ENCODE measurements at regions not wholly inside any gene's neighbourhood (a gene's known extent, or its start where the extent isn't known, plus 50 kb on each side); places are given as distances from the start of the nearest gene placed in this dataset.

DNA sequence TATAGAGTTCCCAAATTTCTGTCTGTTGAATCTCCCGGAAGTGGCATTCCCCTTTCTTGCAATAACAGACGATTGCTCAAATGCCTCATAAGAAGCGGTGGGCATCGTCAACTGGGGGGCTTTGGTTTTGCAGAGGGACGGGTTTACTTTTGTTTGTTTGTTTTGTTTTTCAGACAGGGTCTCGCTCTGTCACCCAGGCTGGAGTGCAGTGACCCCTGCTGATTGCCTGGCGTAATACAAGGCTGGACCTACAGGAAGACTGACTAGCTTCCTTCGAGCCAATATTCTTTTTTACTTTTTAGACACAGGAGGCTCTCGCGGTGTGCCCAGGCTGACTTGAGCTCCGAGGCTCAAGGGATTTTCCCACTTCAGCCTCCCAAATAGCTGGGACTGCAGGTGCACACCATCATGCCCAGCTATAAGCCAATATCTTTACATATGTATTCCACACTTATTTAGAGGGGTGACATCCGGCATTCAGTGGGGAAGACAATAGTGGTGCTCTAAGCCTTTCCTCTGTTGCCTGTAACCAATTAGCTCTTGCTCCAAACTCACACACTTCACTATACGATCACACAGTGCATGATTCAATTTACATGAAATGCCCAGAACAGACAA lies 58.1 kb downstream of the FHIP2A start:
- TF ChIP-seq HOXA7 (CRISPR knock-in tag; IDR thresholded peaks at IDR 0.05; ENCODE audit: borderline replicate concordance) (no peak), ATF2 (tag by site-specific recombination; IDR thresholded peaks at IDR 0.05; ENCODE audit: low read depth) (no peak), ZNF239 (tag by site-specific recombination; IDR thresholded peaks at IDR 0.05) (no peak), ZNF274 (IDR thresholded peaks at IDR 0.05; ENCODE audit: low read length) (no peak), ZNF274 (tag by site-specific recombination; IDR thresholded peaks at IDR 0.05; ENCODE audit: borderline replicate concordance) (no peak), ZBTB20 (tag by site-specific recombination; IDR thresholded peaks at IDR 0.05) (no peak), WT1 (tag by site-specific recombination; IDR thresholded peaks at IDR 0.05) (no peak), ZFP3 (tag by site-specific recombination; IDR thresholded peaks at IDR 0.05; ENCODE audit: low read depth) (no peak), TCF7L2 (IDR thresholded peaks at IDR 0.05; ENCODE audit: borderline replicate concordance, low read depth, low read length) (no peak), ZNF341 (tag by site-specific recombination; IDR thresholded peaks at IDR 0.05; ENCODE audit: low read depth) (no peak), OVOL3 (tag by site-specific recombination; IDR thresholded peaks at IDR 0.05) (no peak), ZNF433 (tag by site-specific recombination; IDR thresholded peaks at IDR 0.05; ENCODE audit: low read depth) (no peak)
- TF ChIP-seq, protein P1, sequence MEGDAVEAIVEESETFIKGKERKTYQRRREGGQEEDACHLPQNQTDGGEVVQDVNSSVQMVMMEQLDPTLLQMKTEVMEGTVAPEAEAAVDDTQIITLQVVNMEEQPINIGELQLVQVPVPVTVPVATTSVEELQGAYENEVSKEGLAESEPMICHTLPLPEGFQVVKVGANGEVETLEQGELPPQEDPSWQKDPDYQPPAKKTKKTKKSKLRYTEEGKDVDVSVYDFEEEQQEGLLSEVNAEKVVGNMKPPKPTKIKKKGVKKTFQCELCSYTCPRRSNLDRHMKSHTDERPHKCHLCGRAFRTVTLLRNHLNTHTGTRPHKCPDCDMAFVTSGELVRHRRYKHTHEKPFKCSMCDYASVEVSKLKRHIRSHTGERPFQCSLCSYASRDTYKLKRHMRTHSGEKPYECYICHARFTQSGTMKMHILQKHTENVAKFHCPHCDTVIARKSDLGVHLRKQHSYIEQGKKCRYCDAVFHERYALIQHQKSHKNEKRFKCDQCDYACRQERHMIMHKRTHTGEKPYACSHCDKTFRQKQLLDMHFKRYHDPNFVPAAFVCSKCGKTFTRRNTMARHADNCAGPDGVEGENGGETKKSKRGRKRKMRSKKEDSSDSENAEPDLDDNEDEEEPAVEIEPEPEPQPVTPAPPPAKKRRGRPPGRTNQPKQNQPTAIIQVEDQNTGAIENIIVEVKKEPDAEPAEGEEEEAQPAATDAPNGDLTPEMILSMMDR (tag by site-specific recombination; IDR thresholded peaks at IDR 0.05) = peak; percentile 79
- TF ChIP-seq, protein P2, sequence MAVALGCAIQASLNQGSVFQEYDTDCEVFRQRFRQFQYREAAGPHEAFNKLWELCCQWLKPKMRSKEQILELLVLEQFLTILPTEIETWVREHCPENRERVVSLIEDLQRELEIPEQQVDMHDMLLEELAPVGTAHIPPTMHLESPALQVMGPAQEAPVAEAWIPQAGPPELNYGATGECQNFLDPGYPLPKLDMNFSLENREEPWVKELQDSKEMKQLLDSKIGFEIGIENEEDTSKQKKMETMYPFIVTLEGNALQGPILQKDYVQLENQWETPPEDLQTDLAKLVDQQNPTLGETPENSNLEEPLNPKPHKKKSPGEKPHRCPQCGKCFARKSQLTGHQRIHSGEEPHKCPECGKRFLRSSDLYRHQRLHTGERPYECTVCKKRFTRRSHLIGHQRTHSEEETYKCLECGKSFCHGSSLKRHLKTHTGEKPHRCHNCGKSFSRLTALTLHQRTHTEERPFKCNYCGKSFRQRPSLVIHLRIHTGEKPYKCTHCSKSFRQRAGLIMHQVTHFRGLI (tag by site-specific recombination; IDR thresholded peaks at IDR 0.05) = no peak
- TF ChIP-seq, protein P3, sequence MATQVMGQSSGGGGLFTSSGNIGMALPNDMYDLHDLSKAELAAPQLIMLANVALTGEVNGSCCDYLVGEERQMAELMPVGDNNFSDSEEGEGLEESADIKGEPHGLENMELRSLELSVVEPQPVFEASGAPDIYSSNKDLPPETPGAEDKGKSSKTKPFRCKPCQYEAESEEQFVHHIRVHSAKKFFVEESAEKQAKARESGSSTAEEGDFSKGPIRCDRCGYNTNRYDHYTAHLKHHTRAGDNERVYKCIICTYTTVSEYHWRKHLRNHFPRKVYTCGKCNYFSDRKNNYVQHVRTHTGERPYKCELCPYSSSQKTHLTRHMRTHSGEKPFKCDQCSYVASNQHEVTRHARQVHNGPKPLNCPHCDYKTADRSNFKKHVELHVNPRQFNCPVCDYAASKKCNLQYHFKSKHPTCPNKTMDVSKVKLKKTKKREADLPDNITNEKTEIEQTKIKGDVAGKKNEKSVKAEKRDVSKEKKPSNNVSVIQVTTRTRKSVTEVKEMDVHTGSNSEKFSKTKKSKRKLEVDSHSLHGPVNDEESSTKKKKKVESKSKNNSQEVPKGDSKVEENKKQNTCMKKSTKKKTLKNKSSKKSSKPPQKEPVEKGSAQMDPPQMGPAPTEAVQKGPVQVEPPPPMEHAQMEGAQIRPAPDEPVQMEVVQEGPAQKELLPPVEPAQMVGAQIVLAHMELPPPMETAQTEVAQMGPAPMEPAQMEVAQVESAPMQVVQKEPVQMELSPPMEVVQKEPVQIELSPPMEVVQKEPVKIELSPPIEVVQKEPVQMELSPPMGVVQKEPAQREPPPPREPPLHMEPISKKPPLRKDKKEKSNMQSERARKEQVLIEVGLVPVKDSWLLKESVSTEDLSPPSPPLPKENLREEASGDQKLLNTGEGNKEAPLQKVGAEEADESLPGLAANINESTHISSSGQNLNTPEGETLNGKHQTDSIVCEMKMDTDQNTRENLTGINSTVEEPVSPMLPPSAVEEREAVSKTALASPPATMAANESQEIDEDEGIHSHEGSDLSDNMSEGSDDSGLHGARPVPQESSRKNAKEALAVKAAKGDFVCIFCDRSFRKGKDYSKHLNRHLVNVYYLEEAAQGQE (tag by site-specific recombination; IDR thresholded peaks at IDR 0.05) = peak; percentile 54; the same call in 1 of the 2 replicates

All from HEK293 (cell line).